Kidney epithelial cell (primary cell): ENCODE measurements at regions not wholly inside any gene's neighbourhood (a gene's known extent, or its start where the extent isn't known, plus 50 kb on each side); places are given as distances from the start of the nearest gene placed in this dataset.

Experiments used
- DNase-seq: peaks from one replicate; pipeline ENCODE4 v3.0.0-alpha.2; 2010; ENCODE audit warnings: low read depth
- H3K27me3 ChIP-seq: 2 replicates; pipeline ENCODE4 v1.6.0; 2011; ENCODE audit warnings: low read length; ENCODE audit not compliant: control insufficient read depth, insufficient read depth
- H3K36me3 ChIP-seq: 2 replicates; pipeline ENCODE4 v1.5.1; 2011; ENCODE audit warnings: low read length; ENCODE audit not compliant: control insufficient read depth, insufficient read depth
- H3K4me3 ChIP-seq: 2 replicates; pipeline ENCODE4 v1.5.1; 2011; ENCODE audit warnings: low read depth, mild to moderate bottlenecking, control low read depth, low read length
- TF ChIP-seq, protein P1 (sequence below): IDR thresholded peaks from 2 replicates; pipeline ENCODE4 v1.5.1; 2011; ENCODE audit warnings: mild to moderate bottlenecking, moderate library complexity, low read length, control low read depth, inconsistent platforms; ENCODE audit not compliant: insufficient read depth, poor library complexity, severe bottlenecking

DNA sequence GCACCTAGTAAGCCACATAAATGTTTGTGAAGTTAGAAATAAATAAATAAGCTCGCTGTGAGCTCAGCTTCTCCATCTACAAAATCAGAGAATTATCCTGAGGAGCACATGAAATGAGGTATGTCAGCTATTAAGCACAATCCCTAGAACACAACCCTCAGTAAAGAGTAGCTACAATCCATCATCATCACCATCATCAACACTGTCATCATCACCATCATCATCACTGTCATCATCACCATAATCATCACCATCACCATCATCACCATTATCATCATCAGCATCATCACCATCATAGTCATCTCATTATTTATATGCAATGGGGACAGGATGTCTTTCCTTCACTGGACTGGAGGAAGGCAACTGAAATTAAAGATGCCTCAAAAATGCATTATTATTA, 189.6 kb downstream of the NPHP4 start:
- H3K36me3 ChIP-seq: no peaks in the 10 kb centered on the region
- H3K27me3 ChIP-seq: no peaks in the 10 kb centered on the region
- TF ChIP-seq, protein P1, sequence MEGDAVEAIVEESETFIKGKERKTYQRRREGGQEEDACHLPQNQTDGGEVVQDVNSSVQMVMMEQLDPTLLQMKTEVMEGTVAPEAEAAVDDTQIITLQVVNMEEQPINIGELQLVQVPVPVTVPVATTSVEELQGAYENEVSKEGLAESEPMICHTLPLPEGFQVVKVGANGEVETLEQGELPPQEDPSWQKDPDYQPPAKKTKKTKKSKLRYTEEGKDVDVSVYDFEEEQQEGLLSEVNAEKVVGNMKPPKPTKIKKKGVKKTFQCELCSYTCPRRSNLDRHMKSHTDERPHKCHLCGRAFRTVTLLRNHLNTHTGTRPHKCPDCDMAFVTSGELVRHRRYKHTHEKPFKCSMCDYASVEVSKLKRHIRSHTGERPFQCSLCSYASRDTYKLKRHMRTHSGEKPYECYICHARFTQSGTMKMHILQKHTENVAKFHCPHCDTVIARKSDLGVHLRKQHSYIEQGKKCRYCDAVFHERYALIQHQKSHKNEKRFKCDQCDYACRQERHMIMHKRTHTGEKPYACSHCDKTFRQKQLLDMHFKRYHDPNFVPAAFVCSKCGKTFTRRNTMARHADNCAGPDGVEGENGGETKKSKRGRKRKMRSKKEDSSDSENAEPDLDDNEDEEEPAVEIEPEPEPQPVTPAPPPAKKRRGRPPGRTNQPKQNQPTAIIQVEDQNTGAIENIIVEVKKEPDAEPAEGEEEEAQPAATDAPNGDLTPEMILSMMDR: no peak
- no peak for DNase-seq
- no peak overlapping the region for H3K4me3 ChIP-seq

DNA sequence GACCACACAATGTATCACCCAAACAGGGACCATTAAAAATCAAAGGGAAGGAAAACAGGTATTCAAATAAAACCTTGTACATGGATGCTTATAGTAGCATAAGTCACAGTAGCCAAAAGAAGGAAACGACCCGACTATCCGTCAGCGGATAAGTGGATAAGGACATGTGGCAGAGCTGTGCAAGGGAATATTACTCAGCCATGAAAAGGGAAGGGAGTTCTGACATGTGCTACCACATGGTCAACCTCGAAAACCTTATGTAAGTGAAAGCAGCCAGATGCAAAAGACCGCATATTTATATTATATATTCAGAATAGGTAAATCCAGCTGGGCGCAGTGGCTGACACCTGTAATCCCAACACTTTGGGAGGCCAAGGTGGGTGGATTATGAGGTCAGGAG, 193.3 kb downstream of the NPHP4 start:
- Histone ChIP-seq H3K27me3 (no peaks in the 10 kb centered on the region), H3K4me3 (no peak overlapping the region), H3K36me3 (no peaks in the 10 kb centered on the region)
- TF ChIP-seq, protein P1: no peak
- no peak for DNase-seq

DNA sequence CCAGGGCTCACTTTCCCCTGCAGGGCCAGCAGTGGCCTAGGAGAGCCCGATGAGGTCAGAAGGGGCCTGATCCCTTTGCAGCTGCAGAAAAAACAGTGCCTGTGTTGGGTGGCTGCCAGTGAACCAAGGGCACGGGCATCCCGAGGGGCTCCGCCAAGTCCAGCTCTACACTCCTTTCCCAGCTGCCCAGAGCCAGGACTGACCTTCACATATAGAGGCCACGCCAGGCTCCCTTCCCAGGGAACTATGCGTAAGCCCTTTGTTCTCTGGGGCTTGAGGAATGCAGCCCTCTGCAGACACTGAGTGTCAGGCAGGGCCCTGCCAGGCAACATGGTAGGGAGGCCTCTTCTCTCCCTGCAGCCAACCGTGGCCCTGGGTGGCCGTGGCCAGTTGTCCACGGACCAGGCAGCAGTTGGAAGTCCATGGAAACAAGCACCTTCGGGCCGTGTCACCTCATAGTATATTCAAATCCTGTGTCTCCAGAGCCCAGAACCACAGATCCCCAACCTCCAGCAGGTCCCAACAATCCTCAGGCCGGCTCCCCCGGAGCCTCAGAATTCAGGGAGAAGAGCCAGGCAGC, 194.0 kb downstream of the NPHP4 start:
- H3K4me3 ChIP-seq: no peak overlapping the region
- no peaks in the 10 kb centered on the region for H3K36me3 ChIP-seq
- no peaks in the 10 kb centered on the region for H3K27me3 ChIP-seq
- TF ChIP-seq, protein P1: no peak
- no peak for DNase-seq

DNA sequence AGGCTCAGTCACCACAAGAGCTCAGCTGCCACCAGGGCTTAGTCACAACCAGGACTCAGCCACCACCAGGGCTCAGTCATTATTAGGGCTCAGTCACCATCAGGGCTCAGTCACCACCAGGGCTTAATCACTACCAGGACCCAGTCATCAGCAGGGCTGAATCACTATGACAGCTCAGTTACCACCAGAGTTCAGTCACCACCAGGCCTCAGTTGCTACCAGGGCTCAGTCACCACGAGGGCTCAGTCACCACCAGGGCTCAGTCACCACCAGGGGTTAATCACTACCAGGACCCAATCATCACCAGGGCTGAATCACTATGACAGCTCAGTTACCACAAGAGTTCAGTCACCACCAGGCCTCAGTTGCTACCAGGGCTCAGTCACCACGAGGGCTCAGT, 196.2 kb downstream of the NPHP4 start:
- TF ChIP-seq, protein P1: no peak
- DNase-seq: no peak
- Histone ChIP-seq H3K36me3 (no peaks in the 10 kb centered on the region), H3K4me3 (no peak overlapping the region), H3K27me3 (no peaks in the 10 kb centered on the region)

DNA sequence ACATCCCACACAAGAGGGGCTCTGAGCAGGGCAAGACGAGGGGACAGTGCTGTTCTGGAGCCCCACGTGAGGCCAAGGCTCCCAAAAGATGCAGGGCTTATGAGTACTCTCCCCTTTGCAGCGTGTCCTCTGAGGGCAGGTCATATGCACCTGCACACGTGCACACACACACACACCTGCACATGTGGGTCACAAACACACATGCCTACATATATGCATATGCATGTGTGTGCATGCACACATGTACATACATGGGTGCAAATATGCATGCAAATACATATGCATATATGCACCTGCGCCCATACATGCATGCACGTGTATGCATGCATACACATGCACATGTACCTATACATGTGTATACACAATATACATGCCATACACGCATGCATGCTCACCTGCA, 197.9 kb downstream of the NPHP4 start:
- no peak for DNase-seq
- H3K4me3 ChIP-seq: no peak overlapping the region
- TF ChIP-seq, protein P1: no peak
- no peaks in the 10 kb centered on the region for H3K36me3 ChIP-seq
- H3K27me3 ChIP-seq: no peaks in the 10 kb centered on the region

DNA sequence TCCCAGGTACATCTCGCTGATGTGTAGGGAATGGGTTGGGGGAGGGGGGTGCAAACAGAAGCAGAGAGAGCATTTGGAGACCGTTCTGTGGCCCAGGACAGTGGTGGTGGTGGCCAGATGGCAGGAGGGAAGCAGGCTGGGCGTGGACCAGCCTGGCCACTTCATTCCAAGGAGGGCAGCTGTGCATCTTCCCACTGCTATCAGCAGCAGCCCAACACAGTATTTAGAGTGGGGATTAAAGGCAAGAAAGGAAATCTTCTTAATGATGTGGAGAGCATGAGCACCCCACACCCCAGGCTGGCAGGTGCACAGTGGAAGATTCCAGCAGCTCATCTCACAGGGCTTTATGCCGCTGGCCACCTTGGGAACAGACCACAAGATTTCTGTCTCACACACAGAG, 198.7 kb downstream of the NPHP4 start:
- no peaks in the 10 kb centered on the region for H3K36me3 ChIP-seq
- TF ChIP-seq, protein P1: no peak
- H3K27me3 ChIP-seq: no peaks in the 10 kb centered on the region
- no peak overlapping the region for H3K4me3 ChIP-seq
- no peak for DNase-seq
